HG03025 (cell line): ENCODE measurements at regions not wholly inside any gene's neighbourhood (a gene's known extent, or its start where the extent isn't known, plus 50 kb on each side); places are given as distances from the start of the nearest gene placed in this dataset.

Source experiments
- ATAC-seq: cut with Tn5 transposase; IDR thresholded peaks from one replicate; pipeline ENCODE4 v1.9.1; 2021; ENCODE audit warnings: mild to moderate bottlenecking, moderate library complexity; ENCODE audit not compliant: unreplicated experiment, low FRiP score

DNA sequence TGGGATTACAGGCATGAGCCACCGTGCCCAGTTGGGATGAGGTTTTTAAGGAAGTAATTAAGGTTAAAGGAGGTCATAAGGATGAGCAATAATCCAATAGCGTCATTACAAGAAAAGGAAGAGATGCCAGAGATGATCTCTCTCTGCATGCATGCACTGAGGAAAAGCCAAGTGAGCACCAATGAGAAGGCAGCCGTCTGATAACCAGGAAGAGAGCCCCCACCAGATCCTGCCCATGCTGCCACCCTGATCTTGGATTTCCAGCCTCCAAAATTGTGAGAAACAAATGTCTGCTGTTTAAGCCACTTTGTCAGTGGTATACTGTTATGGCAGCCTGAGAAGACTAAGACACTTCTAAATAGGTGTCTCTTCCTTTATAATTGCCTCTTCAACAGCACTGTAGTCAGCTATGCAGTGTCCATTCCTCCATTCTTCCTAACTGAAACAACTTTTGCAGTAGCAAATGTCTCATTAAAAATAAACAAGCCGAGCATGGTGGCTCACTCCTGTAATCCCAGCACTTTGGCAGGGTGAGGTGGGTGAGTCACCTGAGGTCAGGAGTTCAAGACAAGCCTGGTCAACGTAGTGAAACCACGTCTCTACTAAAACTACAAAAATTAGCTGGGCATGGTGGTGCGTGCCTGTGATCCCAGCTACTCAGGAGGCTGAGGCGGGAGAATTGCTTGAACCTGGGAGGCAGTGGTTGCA, 216.2 kb upstream of the RUNX1 start:
- no peak for ATAC-seq

- no peak for ATAC-seq
Observed at GRCh38 chr21:35259457-35259856, 210.4 kb upstream of the RUNX1 start.

DNA sequence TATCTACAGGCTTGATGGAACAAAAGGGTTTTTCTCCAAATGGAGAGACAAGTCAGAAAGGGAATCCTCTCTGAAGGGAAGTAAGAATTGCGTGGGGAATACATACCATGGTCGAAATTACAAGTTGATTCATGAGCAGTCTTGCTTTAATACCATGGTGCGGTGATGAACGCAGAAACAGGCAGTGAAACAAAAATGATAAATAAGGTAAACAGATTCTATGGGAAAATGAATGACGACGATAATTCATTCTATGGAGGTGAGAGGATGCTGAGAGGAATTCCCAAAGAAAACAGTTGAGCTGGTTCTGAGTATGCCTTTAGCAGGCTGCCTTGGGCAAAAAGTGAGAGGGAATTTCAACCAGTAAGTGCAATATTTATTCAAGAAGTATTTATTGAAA, 209.4 kb upstream of the RUNX1 start:
- no peak for ATAC-seq

- no peak for ATAC-seq
Observed at GRCh38 chr21:35257413-35257812, 208.3 kb upstream of the RUNX1 start.

GRCh38 chr21:35256468-35256988, 207.4 kb upstream of the RUNX1 start:
- no peak for ATAC-seq

- no peak for ATAC-seq
Observed at GRCh38 chr21:35254765-35255138, 205.7 kb upstream of the RUNX1 start.

DNA sequence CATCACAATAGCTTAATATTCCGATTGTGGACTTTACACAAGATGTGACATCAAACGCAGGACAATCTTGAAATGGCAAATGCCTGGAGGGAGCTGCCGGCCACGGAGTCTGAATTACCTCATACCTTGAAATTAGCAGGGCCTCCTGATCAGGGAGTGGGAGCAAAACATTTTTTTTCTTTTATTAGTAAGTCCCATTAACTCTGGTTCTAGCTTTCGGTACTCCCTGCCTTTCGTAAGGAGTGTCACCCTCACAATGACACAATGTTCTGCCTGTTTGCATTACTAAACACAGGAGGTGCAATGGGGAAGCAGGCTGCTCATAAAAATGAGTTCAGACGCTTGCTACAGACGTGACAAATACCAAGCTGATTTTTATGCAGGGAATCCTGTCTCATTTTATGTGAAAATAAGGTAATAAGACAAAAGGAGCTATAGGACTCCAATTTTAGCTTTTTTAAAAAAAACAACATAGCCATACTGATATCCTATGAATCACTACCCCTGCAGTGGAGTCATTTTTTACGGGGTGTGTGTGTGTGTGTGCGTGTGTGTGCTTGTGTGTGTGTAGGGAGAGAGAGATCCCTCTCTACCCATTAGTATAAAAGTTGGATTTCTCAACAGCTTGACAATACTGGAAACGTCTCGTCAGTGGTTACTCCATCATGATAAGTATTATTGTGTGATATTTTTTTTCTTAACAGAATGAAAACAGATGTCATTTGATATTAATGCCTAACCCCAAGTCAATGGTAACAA, 205.1 kb upstream of the RUNX1 start:
- no peak for ATAC-seq

DNA sequence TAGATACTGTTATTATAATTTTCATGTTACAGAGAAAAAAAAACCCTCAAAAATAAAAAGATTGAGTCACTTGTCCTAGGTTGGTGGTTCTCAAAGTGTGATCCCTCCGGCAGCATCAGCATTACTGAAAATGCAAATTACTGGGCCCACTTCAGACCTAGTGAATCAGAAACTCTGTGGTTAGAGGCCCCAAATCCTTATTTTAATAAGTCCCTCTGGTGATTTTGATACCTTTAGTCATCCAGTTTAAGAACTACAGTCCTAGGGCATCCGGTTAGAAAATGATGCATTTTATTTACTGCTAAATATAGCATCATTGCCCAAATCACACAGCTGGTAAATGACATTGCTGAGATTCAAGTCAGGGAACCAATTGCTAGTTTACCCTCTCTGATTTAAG, 203.7 kb upstream of the RUNX1 start:
- ATAC-seq = no peak

- ATAC-seq = no peak
Observed at GRCh38 chr21:35249636-35250035, 200.5 kb upstream of the RUNX1 start.

DNA sequence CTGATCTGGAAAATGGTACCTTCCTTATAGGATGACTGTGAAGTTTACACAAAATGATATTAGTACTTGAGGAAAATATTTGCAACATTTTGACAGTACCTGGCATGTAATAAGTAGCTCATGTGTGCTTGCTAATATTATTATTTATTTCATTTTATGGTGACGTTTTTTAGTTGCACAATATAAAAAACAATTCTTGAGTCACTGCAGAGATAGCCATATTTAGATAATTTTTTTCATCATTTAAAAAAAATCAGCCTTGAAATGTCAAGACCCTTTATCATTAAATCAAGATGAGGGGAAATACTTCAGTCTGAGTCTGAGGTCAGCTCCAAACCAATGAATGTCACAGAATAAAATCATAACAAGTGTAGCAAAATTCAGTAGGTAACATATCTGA, 196.8 kb upstream of the RUNX1 start:
- ATAC-seq = no peak

DNA sequence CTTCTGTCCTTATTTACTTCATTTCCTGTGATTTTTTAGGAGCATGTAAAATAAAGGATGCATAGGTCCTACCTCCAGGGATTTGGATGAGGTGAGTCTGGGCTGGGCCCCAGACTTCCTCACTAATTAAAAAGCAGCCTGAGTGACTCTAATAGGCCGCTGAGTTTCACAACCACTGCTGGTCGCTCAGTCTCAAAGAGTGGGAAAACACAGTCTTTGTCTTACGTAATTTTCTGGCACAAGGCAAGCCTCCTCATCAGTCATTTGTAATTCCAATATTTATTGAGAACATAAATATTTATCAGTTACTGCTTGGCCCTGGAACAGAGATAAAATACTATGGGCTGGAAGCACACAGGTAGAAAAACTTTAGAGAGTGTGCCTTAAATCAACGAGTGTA, 195.4 kb upstream of the RUNX1 start:
- ATAC-seq = no peak

DNA sequence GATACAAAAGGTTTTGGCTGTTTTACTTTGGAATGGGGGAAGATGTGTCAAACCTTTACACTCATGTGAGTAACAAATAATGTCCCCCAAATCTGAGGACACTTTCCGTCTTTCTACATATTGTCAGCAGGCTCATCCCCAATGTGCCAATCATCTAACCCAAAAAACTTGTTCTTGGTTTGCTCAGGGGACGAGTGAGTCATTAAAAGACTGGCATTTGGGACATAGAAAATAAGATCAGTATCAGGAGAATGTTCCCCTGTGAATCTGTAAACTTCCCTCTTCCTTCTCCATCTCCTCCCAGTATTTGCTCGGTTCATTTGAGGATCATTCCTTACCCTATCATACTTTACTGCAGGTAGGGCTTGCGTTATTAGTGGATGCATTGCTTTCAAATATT, 194.1 kb upstream of the RUNX1 start:
- no peak for ATAC-seq

DNA sequence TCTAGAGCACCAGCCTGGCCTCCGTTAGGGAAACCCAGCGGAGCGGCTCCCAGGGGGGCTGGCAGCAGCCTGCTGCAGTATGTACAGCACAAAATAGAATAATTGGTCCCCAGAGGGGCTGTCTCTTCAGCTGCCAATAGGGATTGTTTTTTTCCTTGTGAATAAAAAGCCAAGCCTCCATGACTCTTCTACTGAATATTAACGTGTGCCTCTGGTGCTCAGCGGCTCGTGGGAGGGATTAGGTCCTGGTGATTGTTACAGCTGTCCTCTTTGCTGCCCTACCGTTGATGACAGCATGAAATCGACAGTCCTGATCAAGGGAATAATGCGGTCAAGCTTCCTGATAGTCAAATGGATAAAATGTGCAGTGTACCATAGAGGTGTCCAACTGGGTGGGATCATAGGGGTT, 190.7 kb upstream of the RUNX1 start:
- ATAC-seq = no peak

- no peak for ATAC-seq
Observed at GRCh38 chr21:35238119-35238518, 189.0 kb upstream of the RUNX1 start.

DNA sequence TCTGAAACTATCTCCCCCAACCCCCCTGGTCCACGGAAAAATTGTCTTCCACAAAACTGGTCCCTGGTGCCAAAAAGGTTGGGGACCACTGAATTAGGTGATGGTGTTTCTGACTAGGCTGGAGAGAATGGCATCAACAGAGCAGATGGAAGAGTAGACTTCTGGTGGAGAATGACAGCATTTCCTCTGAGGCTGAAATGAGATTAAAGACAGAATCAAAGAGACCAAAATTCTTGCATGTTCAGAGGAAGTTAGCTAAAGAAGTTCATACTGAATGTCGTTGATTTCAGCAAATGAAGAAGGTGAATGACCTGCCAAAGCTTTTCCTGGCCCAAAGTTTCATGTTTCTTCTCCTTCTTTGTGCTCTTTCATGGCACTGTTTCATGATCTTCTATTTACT, 188.2 kb upstream of the RUNX1 start:
- ATAC-seq = no peak

DNA sequence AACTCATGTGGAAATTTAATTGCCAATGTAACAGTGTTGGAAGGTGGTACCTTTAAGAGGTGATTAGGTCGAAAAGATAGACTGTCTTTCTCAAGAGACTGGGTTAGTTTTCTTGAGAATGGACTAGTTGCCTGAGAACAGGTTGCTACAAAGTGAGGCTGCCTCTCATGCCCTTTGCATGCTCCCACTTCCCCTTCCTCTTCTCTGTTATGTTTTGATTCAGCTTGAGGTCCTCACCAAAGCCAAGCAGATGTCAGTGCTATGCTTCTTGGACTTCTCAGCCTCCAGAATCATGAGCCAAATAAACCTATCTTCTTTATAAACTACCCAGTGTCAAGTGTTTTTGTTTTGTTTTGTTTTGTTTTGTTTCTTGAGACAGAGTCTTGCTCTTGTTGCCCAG, 187.0 kb upstream of the RUNX1 start:
- no peak for ATAC-seq

DNA sequence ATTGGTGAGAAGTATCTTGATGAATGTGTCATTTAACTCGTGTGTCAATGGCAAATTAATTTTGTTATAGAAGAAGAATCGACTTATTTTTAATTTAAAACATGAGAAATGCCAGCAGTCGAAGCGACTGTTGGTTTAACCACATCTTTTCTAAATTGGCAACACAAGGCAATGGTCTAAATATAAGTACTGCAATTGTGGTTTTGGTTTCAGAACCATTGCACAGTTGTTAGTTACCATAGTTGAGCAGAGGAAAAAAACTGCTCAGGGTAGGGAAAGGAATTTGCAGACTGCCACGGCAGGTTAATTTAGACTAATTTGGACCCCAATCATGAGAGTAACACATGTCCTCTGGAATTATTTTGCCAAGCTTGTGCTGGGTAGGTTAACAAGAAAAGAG, 185.6 kb upstream of the RUNX1 start:
- ATAC-seq = peak; percentile 66

DNA sequence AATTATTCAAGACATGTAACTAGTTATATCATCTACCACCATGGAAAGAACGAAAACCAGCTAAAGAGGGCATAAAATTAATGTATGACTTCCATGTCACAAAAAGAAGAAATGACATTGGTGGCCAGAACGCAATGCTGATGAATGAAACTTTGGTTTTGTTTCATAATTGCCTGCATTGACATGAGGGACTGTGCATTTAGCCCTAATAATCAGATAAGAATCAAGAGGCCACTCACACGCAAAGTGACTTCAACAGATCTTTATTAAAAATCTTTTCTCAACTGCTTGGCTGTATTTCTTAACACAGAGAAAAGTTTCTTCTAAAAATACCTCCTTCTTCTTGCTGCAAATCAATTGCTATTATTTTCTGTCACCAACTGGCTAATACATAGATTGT, 184.7 kb upstream of the RUNX1 start:
- ATAC-seq = no peak

DNA sequence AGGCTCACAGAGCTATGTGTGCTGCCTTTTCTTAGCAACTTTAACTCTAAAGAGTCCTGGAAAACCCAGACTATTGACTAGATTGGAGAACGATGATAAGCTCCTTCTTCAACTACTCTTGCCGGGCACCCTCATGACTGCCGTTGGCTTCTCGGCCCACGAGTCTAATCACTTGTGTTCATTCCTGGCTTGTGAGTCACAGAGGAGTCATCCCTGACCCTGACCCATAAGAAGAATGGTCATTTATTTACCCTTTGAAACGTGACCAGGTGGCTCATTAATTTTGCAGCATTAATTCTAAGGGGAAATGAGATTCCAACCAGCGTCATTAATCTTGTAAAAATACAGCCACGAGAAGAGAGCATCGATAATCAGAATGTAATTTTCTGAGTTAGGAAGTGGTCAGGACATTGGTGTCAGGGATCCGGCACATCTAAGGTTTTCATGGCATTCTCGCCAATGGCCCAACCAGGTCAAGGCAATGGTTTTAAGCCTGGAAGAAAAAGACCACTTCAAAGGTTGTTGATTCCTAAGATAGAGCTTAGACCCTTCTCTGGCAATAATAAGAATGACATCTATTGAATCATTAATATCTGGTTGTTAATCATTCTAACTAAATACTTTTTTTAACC, 183.6 kb upstream of the RUNX1 start:
- no peak for ATAC-seq

DNA sequence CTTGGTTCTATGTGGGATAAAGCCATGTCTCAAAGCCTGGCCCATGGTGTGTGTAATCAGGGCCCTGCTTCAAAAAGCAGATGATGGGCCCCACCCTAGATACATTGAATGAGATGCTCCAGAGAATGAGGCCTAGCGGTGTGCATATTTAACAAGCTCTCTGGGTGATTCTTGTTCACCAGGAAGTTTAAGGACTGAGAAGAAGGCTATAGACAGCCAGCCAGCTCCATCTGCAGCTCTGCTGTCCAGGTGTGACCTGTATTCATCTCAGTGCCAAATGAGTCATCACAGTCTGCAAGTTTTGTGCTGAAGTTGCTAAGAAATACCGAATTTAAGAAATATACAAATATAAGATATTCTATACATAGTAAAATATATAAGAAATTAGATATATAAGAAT, 182.0 kb upstream of the RUNX1 start:
- ATAC-seq = no peak

- ATAC-seq = no peak
Observed at GRCh38 chr21:35229290-35229689, 180.2 kb upstream of the RUNX1 start.

DNA sequence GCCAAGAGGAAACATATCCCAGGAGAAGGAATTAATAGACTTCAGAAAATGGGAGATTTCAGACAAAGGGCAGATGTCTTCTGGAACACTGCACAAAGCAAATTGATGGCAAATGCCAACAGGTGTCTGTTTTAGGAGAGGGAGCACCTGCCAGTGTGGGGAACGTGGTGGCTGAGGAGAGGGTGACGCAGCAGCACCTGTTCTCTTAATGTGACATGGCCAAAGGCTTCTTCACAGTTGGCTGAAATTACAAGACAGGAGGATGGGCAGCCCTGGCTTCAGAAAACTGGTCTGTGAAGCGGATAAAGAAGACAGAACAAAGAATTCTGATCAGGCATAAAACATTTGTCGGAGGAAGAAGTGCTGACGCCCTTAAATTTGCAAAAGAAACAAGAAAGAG, 178.7 kb upstream of the RUNX1 start:
- ATAC-seq = no peak
